Activated T-helper 1 cell treated with Interleukin-2 at 50 U/mL for 16 hours (primary cell): ENCODE measurements at regions not wholly inside any gene's neighbourhood (a gene's known extent, or its start where the extent isn't known, plus 50 kb on each side); places are given as distances from the start of the nearest gene placed in this dataset.

Experiments used
- DNase-seq: peaks from one replicate; pipeline ENCODE4 v3.0.0-alpha.2; 2020; ENCODE audit warnings: low read depth

DNA sequence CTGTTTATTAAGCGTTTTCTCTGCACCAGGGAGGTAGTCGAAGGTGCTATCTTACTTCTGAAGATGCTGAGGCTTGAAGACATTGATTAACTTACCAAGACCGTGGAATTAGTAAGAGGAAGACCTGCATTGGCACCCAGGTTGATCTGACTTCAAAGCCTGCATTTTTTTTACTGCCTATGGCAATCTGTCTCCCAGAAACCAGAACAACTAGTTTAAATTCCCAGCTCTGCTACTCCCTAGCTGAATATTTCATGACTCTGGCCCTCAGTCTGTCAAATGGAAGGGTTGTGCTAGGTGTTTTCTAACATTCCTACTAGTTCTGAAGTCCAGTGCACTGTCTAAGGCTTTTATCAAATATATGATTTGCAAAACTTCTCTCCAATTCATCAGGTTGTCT is 52.0 kb upstream of the GRAMD1B start:
- no peak for DNase-seq

GRCh38 chr11:123377355-123377754 is 52.7 kb upstream of the GRAMD1B start:
- no peak for DNase-seq

DNA sequence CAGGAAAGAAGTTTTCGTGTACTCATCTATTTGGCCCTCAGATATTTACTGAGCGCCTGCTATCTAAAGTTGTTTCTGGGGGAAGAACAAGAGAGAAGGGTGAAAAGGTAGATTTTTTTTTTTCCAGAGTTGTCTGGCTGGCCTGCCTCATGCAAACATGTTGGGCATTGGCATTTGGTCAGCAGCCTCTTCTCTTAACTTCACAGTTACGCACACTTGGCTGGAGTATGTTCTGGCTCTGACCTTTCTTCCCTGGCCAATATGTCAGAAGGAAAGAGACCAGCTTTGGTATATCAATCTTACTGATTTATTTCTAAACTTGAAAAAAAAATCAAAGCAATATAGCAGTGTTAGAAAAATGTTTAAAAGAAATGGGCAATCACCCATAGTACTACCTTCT is 54.2 kb upstream of the GRAMD1B start:
- no peak for DNase-seq

DNA sequence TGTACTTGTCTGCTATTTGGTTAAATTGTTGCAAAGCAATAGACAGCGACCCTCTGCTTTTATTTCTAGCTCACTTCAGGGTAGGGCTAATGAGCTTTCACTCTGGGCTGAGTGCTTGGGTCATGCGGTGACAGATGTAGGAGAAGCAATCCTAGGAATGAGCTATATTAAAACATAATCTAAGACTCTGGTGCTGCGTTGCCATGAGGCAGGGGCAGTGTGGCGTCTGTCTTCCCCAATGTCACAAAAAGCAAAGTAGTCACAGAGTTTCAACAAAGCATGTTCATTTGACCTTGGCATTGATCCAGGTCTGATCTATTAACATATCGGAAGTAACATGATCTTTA is 55.5 kb upstream of the GRAMD1B start:
- DNase-seq, result no peak

DNA sequence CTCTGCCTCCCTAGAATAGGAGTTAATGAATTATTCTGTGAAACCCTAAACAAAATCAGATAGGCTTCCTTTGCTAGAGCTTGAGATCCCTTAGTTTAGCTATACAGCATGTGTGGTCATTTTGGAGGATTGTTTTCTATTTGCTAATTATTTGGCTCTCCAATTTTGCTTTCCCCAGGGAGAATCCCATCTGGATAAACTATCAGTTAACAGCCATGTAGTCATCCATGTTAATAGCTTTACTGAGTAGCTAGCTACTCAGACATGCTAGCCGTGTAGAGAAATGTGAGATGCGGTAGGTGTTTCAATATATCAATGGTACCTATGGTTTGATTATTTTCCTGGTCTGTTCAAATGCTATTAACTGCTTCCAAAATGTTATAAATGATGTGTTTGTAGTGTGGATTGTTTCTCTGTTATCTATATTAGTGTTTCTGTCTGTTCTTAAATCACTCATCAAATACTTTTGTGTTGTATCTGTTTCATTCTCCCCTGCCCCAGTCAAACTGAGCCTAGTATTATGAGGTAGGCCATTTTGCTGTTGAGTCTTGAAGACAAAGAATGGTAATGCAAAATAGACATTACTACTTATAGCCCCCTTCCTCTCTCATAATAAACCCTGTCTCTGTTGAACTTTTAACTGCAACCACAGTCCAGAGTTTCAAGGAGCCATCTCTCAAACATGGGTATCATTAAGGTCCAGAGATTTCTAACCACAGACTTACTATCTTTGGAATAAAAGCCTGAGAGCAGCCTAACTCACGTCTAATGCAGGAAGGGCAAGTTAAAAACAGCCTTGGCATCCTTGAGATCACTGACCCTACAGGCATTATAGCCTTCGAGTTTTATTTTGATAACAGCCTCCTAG is 56.1 kb upstream of the GRAMD1B start:
- DNase-seq, result no peak

DNA sequence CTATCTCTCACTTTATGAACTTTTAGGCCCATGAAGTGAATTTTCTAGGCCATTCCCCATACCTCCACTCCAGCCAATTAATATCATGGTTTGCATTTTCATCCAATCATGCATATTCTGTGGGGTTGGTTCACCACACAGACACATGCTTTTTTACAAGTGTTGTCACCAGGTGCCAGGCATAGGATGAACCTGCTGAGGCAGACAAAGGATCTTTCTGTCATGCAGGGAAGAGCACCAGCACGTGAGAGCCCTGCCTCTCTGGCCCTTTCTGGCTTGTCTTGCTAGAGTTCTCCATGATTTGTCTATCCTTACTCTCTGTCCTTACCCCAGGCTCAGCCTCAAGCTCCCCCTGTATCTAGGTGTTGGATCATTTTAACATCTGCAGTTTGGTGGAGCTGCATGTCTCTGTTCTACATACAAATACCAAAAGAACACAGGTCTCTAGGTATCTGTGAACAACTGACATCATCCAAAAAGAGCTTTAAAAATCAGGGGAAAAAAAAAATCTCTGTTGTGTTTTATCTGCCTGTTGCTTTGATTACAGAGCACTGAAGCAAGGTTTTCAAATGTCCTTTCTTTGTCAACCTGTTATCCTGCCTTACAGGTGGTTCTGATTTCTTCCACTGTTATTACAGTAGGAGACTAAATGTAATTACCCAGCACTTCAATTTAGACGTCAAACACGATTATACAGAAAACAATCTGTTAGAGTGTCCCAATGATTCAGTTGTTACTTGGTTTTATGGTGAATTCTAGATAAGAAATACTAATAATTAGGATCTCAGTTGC is 58.4 kb upstream of the GRAMD1B start:
- no peak for DNase-seq

DNA sequence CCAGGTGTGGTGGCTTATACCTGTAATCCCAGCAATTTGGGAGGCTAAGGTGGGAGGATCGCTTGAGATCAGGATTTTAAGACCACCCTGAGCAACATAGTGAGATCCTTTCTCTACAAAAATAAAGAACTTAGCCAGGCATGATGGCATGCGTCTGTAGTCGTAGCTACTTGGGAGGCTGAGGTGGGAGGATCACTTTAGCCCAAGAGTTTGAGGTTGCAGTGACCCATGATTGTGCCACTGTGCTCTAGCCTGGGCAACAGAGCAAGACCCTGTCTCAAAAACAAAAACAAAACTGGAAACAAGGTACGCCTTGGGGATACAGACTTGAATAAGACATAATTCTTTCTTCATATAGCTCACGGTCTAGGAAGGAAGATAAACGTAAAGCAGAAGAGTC is 63.1 kb upstream of the GRAMD1B start:
- no peak for DNase-seq

GRCh38 chr11:123365955-123366354 is 64.1 kb upstream of the GRAMD1B start:
- DNase-seq, result no peak

DNA sequence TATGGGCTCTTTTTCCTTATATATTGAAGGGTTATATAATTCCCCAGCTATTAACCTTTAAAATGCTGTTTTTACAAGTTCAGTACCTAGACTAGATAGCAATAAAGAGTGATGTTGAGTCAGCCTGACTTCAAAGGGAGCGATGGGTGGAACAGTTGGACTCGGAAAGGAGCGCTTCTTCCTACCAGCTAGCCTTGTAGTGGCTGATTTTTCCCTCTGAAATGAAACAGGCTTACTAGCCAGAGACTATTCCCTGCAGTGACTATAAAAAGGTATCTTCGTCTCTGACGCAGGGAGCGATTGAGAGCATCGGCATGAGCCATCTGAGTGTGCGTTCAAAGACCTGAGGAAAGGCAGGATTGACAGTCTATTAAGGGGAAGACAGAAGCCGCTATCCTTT is 66.0 kb upstream of the GRAMD1B start:
- no peak for DNase-seq

GRCh38 chr11:123363556-123363955 is 66.5 kb upstream of the GRAMD1B start:
- DNase-seq, result no peak

- DNase-seq, result no peak
These were observed 67.1 kb upstream of the GRAMD1B start for GRCh38 chr11:123362941-123363340.

- DNase-seq, result no peak
These were observed 67.9 kb upstream of the GRAMD1B start for GRCh38 chr11:123362186-123362585.

GRCh38 chr11:123361110-123361509 is 69.0 kb upstream of the GRAMD1B start:
- DNase-seq, result no peak

DNA sequence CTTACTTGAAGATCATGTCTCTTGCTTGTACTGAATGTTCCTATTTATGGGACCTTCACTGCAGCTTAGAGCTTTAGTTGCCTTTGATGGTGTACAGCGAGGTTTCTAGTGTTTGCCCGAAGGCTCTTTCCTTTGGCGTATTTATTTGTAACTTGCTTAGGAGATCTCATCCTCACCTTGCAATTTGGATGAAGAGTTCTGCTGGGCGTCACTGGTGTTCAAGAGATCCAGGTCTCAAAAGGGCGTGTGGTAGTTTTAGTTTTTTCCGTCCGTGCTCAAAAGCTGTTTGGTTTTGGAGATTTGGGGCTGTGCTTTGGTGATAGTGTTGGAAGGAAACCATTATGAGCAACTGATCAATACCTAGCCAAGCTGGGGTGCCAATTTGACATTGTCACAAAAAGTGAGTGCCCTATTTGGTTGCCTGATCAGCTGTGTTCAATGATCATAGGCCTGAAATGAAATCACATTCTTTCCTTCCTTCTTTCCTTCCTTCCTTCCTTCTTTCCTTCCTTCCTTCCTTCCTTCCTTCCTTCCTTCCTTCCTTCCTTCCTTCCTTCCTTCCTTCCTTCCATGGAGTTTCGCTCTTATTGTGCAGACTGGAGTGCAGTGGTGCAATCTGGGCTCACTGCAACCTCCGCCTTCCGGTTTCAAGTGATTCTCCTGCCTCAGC is 69.7 kb upstream of the GRAMD1B start:
- no peak for DNase-seq

DNA sequence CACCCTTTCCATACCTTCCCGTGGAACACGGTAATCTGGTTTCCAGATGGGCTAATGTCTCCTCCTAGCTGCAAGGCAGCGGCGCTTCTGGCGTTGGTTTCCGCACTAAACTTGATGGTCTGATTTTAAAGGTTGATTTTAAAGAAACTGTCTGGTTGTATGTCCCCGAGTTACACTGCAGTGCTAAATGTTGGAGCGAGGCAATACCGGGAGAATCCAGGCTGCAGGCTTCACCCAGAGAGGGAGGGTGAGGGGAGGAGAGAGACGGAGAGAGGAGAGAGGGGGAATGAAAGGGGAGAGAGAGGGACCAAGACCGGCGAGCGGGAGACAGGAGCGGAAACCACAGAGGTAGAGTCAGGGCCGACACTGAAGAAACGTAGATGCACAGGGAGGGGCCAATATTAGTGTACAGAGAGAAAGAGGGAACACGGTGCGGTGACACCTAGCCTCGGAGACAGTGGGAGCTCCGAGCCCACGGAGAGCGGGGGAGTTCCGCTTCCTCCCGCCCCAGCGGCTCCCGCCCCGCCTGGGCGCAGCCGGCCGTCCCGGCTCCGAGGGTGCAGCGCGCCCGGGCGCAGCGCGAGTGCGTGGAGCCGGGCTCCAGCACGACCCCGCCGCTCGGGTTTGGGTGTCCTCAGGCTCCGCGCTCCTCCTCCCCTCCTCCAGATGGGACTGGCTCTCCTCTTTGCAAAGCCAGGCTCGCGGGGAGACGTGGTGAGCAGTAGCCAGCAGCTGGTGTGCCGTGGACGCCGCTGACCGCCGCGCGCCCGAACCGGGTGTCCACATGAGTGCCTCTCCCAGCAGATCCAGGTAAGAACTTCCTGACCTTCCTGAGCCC is 71.9 kb upstream of the GRAMD1B start:
- DNase-seq, result no peak

- DNase-seq, result no peak
These were observed 72.6 kb upstream of the GRAMD1B start for GRCh38 chr11:123357353-123357989.

DNA sequence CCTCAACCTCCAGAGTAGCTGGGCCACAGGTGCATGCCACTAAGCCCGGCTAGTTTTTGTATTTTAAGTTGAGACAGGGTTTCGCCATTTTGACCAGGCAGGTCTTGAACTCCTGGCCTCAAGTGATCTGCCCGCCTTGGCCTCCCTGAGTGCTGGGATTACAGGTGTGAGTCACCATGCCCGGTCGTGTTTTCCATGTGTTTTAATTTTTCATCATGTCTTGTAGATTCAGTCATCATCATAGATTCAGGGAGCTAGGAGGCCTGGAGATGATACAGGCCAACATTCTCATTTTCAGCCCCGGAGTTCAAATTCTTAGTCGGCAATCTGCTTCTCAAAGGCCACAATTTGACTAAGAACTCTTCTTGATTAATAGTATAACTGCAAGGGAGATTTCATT is 73.5 kb upstream of the GRAMD1B start:
- DNase-seq, result no peak

- no peak for DNase-seq
These were observed 75.6 kb upstream of the GRAMD1B start for GRCh38 chr11:123354371-123354975.

- no peak for DNase-seq
These were observed 78.7 kb upstream of the GRAMD1B start for GRCh38 chr11:123351375-123351774.

- DNase-seq, result no peak
These were observed 80.7 kb upstream of the GRAMD1B start for GRCh38 chr11:123349382-123349781.

DNA sequence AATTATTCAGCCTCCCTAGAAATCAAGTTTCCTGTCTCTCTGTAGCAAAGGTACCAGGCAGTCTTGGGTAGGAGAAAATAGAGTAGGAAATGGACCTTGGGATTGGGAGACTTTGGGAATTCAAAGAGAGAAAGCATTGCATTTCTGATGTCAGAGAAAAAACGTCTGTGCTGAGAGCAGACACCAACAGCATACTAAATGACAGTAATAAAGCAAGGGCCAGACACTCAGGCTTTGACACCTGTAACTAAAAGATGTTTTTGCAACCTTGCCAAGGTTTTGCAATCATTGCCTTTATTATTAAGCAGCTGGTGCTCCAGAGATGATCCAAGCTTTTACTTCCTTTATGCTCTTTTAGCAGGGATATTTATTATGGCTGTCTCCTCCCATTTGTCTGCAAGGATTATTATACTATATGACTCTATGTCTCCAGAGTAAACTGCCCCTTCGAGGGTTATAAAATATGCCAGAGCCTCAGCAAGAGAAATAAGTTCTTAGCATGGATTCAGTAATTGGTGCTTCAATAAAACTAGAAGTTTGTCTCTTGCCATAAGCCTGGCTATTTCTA is 85.2 kb upstream of the GRAMD1B start:
- no peak for DNase-seq
